Neural cell (in vitro differentiated cells): ENCODE measurements at regions not wholly inside any gene's neighbourhood (a gene's known extent, or its start where the extent isn't known, plus 50 kb on each side); places are given as distances from the start of the nearest gene placed in this dataset.

Experiments
- H2AFZ ChIP-seq: fragments of 200-600, 300-800 bp; sonication (generic), shearing (Covaris generic); 2 replicates; pipeline ENCODE4 v1.6.0; 2014; ENCODE audit warnings: low read depth, mild to moderate bottlenecking, antibody characterized with exemption, low read length, moderate library complexity
- H3F3A ChIP-seq: fragments of 200-600 bp; shearing (Covaris generic); 2 replicates; pipeline ENCODE4 v1.6.1; 2016; ENCODE audit warnings: mild to moderate bottlenecking, moderate library complexity, mixed read lengths, antibody characterized with exemption, low read length; ENCODE audit not compliant: insufficient read depth, poor library complexity, severe bottlenecking
- H3K27ac ChIP-seq: fragments of 200-600, 300-800 bp; sonication (generic), shearing (Covaris generic); 2 replicates; pipeline ENCODE4 v1.5.1; 2014; ENCODE audit warnings: mild to moderate bottlenecking, low read length, moderate library complexity
- H3K27me3 ChIP-seq: fragments of 300-800, 200-600 bp; sonication (generic), shearing (Covaris generic); 2 replicates; pipeline ENCODE4 v1.6.0; 2014; ENCODE audit warnings: mild to moderate bottlenecking, low read depth, low read length, moderate library complexity; ENCODE audit not compliant: insufficient read depth
- H3K36me3 ChIP-seq: fragments of 300-800, 200-600 bp; sonication (generic), shearing (Covaris generic); 2 replicates; pipeline ENCODE4 v1.5.1; 2014; ENCODE audit warnings: mild to moderate bottlenecking, antibody characterized with exemption, low read length, moderate library complexity; ENCODE audit not compliant: insufficient read depth
- H3K4me2 ChIP-seq: fragments of 300-800, 200-600 bp; sonication (generic), shearing (Covaris generic); 2 replicates; pipeline ENCODE4 v1.6.0; 2014; ENCODE audit warnings: mild to moderate bottlenecking, low read length
- H3K4me3 ChIP-seq: fragments of 300-800, 200-600 bp; sonication (generic), shearing (Covaris generic); 2 replicates; pipeline ENCODE4 v1.5.1; 2014; ENCODE audit warnings: mild to moderate bottlenecking, low read length, moderate library complexity
- H3K79me2 ChIP-seq: fragments of 200-600 bp; shearing (Covaris generic); replicated peaks from 2 replicates; pipeline ENCODE4 v1.6.0; 2014; ENCODE audit warnings: mild to moderate bottlenecking, low read length, moderate library complexity; ENCODE audit not compliant: insufficient read depth
- H3K9ac ChIP-seq: fragments of 300-800, 200-600 bp; sonication (generic), shearing (Covaris generic); 2 replicates; pipeline ENCODE4 v1.6.1; 2016; ENCODE audit warnings: mild to moderate bottlenecking, low read length, mixed read lengths
- H3K9me2 ChIP-seq: fragments of 200-600 bp; shearing (Covaris generic); 2 replicates; pipeline ENCODE4 v1.6.1; 2016; ENCODE audit warnings: mild to moderate bottlenecking, low read length, mixed read lengths; ENCODE audit not compliant: insufficient read depth
- H3K9me3 ChIP-seq: fragments of 200-600, 300-800 bp; sonication (generic), shearing (Covaris generic); 2 replicates; pipeline ENCODE4 v1.6.1; 2016; ENCODE audit warnings: mild to moderate bottlenecking, mixed run types, low read length, moderate library complexity, mixed read lengths
- H4K20me1 ChIP-seq: fragments of 200-600 bp; shearing (Covaris generic); 2 replicates; pipeline ENCODE4 v1.6.1; 2016; ENCODE audit warnings: mild to moderate bottlenecking, mixed run types; ENCODE audit not compliant: insufficient read depth
- CTCF ChIP-seq: fragments of 450-650 bp; IDR thresholded peaks from 2 replicates; pipeline ENCODE4 v1.5.1; 2014; ENCODE audit warnings: antibody characterized with exemption, mild to moderate bottlenecking, moderate library complexity; ENCODE audit not compliant: poor library complexity, severe bottlenecking
- EP300 ChIP-seq: fragments of 450-650 bp; conservative IDR thresholded peaks from 2 replicates; pipeline ENCODE4 v1.6.1; 2014; ENCODE audit warnings: antibody characterized with exemption, mild to moderate bottlenecking, moderate library complexity; ENCODE audit not compliant: poor library complexity, severe bottlenecking
- EZH2 ChIP-seq: fragments of 200-600, 300-800 bp; shearing (Covaris generic), sonication (generic); IDR thresholded peaks from 2 replicates; pipeline ENCODE4 v1.6.1; 2014; ENCODE audit warnings: antibody characterized with exemption, low read length, borderline replicate concordance, mild to moderate bottlenecking; ENCODE audit not compliant: insufficient read depth, poor library complexity, severe bottlenecking
- MXI1 ChIP-seq: fragments of 450-650 bp; conservative IDR thresholded peaks from 2 replicates; pipeline ENCODE4 v1.6.1; 2014; ENCODE audit warnings: antibody characterized with exemption, mild to moderate bottlenecking; ENCODE audit not compliant: poor library complexity, severe bottlenecking
- POLR2AphosphoS5 ChIP-seq: IDR thresholded peaks from 2 replicates; pipeline ENCODE4 v1.6.1; 2012
- RAD21 ChIP-seq: fragments of 450-650 bp; conservative IDR thresholded peaks from 2 replicates; pipeline ENCODE4 v1.6.1; 2014; ENCODE audit warnings: antibody characterized with exemption, mild to moderate bottlenecking, moderate library complexity
- REST ChIP-seq: IDR thresholded peaks from 2 replicates; pipeline ENCODE4 v1.6.1; 2012; ENCODE audit warnings: borderline replicate concordance
- SMC3 ChIP-seq: fragments of 450-650 bp; conservative IDR thresholded peaks from 2 replicates; pipeline ENCODE4 v1.6.1; 2014; ENCODE audit warnings: antibody characterized with exemption, mild to moderate bottlenecking, moderate library complexity; ENCODE audit not compliant: poor library complexity
- TAF1 ChIP-seq: IDR thresholded peaks from 2 replicates; pipeline ENCODE4 v1.6.1; 2012; ENCODE audit warnings: low read depth

GRCh38 chr2:74067221-74067747 lies 80.4 kb downstream of the BOLA3 start:
- Histone ChIP-seq H2AFZ (no peak overlapping the region), H3K9me2 (no peaks in the 10 kb centered on the region), H3F3A (no peaks in the 10 kb centered on the region), H3K9me3 (no peaks in the 10 kb centered on the region), H3K4me2 (no peak overlapping the region), H3K9ac (no peak overlapping the region), H4K20me1 (no peaks in the 10 kb centered on the region), H3K36me3 (no peaks in the 10 kb centered on the region), H3K27me3 (no peaks in the 10 kb centered on the region), H3K79me2 (peaks cover 53% of the 10 kb centered on the region), H3K27ac (no peak overlapping the region), H3K4me3 (no peak overlapping the region)
- TF ChIP-seq TAF1 (no peak), MXI1 (no peak), SMC3 (no peak), EP300 (no peak), EZH2 (no peak), POLR2AphosphoS5 (no peak)

- no peak overlapping the region for H3K4me2 ChIP-seq
- H3K9ac ChIP-seq, result no peak overlapping the region
- no peak overlapping the region for H3K4me3 ChIP-seq
- H3K9me2 ChIP-seq, result no peaks in the 10 kb centered on the region
- no peaks in the 10 kb centered on the region for H3K9me3 ChIP-seq
- TF ChIP-seq CTCF (no peak), EZH2 (no peak), SMC3 (no peak), TAF1 (no peak), MXI1 (no peak), RAD21 (no peak), REST (no peak), EP300 (no peak), POLR2AphosphoS5 (no peak)
- no peaks in the 10 kb centered on the region for H3F3A ChIP-seq
- no peak overlapping the region for H3K27ac ChIP-seq
- H3K36me3 ChIP-seq, result no peaks in the 10 kb centered on the region
- H4K20me1 ChIP-seq, result no peaks in the 10 kb centered on the region
- no peak overlapping the region for H2AFZ ChIP-seq
- H3K79me2 ChIP-seq, result peaks cover 48% of the 10 kb centered on the region
- H3K27me3 ChIP-seq, result no peaks in the 10 kb centered on the region
Measured at GRCh38 chr2:74070991-74071390, 76.7 kb downstream of the BOLA3 start.
